Thyroid gland (tissue), 4 donors: ENCODE measurements at regions not wholly inside any gene's neighbourhood (a gene's known extent, or its start where the extent isn't known, plus 50 kb on each side); places are given as distances from the start of the nearest gene placed in this dataset.

Experiments used
- CTCF ChIP-seq, 6 experiments: fragments of 200-600 bp in 3 of 6; fragments of 450-650 bp in 3 of 6; sonication (generic) in 3 of 6; IDR thresholded peaks; one replicate each; pipeline ENCODE4 v1.5.1; 2016 to 2019; ENCODE audit warnings: antibody characterized with exemption in 6 of 6, mild to moderate bottlenecking in 2 of 6, inconsistent platforms in 1 of 6, moderate library complexity in 1 of 6
- POLR2A ChIP-seq, 2 donors: fragments of 450-650 bp; IDR thresholded peaks; one replicate each; pipeline ENCODE4 v1.6.1; 2017; ENCODE audit warnings: antibody characterized with exemption in 2 of 2, mild to moderate bottlenecking in 2 of 2, moderate library complexity in 1 of 2

DNA sequence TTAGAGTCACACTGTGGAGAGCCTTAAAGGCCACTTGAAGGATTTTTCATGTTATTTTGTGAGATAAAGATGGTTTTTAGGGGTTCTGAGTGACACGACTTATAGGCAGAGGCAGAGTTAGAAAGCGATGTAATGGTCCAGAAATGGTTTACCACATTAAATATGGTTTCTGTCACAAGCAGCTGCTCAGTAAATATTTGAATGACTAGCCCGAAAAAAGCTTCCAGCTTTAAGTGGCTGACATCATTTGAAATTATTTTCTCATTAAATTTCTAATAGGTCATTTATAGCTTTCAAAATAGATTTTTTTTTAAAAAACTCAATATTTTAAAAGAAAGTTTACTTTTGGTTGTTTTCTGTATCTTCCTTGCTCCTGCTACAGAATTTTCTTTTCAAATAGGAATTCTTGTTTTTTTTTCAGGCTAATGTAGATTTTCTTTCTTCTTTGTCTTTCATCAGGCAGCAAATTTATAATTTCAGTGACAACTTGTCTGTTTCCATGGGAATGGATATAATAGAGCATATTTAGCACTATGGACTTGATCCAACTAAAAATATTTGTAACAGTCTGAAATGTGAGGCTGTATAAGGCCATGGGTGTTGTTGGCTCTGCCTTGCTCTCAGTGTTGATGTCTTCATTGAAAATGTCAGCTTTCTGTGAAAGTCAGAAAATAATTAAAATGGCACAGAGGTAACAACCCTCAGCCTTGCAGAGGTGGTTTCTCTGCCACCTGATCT is 700.0 kb downstream of the TMTC2 start:
- no peak for TF ChIP-seq CTCF (IDR thresholded peaks at IDR 0.05)
- no peak for TF ChIP-seq POLR2A (IDR thresholded peaks at IDR 0.05)
